OCI-LY3 (cell line): ENCODE measurements at regions not wholly inside any gene's neighbourhood (a gene's known extent, or its start where the extent isn't known, plus 50 kb on each side); places are given as distances from the start of the nearest gene placed in this dataset.

Source experiments
- H2AFZ ChIP-seq: fragments of 200-600, 300-600 bp; shearing (Covaris generic); 2 replicates; pipeline ENCODE4 v1.6.0; 2014; ENCODE audit warnings: antibody characterized with exemption, low read depth, low read length
- H3K27ac ChIP-seq: fragments of 200-600, 300-600 bp; sonication (generic); 2 replicates; pipeline ENCODE4 v1.5.1; 2014; ENCODE audit warnings: mild to moderate bottlenecking, low read length, moderate library complexity, mixed read lengths
- H3K27me3 ChIP-seq: fragments of 200-600, 300-600 bp; sonication (generic); 2 replicates; pipeline ENCODE4 v1.6.1; 2014; ENCODE audit warnings: low read depth, low read length, mixed read lengths
- H3K36me3 ChIP-seq: fragments of 200-600, 300-600 bp; sonication (generic); replicated peaks from 2 replicates; pipeline ENCODE3; 2014; ENCODE audit warnings: low read depth, low read length, mixed read lengths
- H3K4me1 ChIP-seq: fragments of 300-600, 200-600 bp; sonication (generic); 2 replicates; pipeline ENCODE4 v1.6.1; 2014; ENCODE audit warnings: low read length, mixed read lengths
- H3K4me2 ChIP-seq: fragments of 200-600, 300-600 bp; sonication (generic); 2 replicates; pipeline ENCODE4 v1.6.1; 2014; ENCODE audit warnings: low read length, mixed read lengths
- H3K4me3 ChIP-seq: fragments of 300-600, 200-600 bp; sonication (generic); 2 replicates; pipeline ENCODE4 v1.5.1; 2014; ENCODE audit warnings: antibody characterized with exemption, mild to moderate bottlenecking, low read length, moderate library complexity
- H3K79me2 ChIP-seq: fragments of 300-600, 200-600 bp; shearing (Covaris generic); 2 replicates; pipeline ENCODE4 v1.6.1; 2014; ENCODE audit warnings: mild to moderate bottlenecking, low read length, mixed read lengths
- H3K9ac ChIP-seq: fragments of 300-600, 200-600 bp; shearing (Covaris generic); 2 replicates; pipeline ENCODE4 v1.6.0; 2014; ENCODE audit warnings: mild to moderate bottlenecking, low read length, moderate library complexity
- H3K9me3 ChIP-seq: fragments of 200-600, 300-600 bp; shearing (Covaris generic); 2 replicates; pipeline ENCODE4 v1.6.1; 2014; ENCODE audit warnings: low read length, mixed read lengths; ENCODE audit not compliant: insufficient read depth
- H4K20me1 ChIP-seq: fragments of 200-600, 300-600 bp; sonication (generic); 2 replicates; pipeline ENCODE4 v1.6.1; 2016; ENCODE audit warnings: low read length, mixed read lengths; ENCODE audit not compliant: insufficient read depth
- CTCF ChIP-seq: fragments of 200-600, 300-600 bp; sonication (generic); IDR thresholded peaks from 2 replicates; pipeline ENCODE4 v1.5.1; 2014; ENCODE audit warnings: antibody characterized with exemption, low read length, low read depth
- EZH2phosphoT487 ChIP-seq: fragments of 200-600 bp; shearing (Covaris generic); IDR thresholded peaks from 2 replicates; pipeline ENCODE4 v1.6.1; 2018; ENCODE audit warnings: antibody characterized with exemption, mixed run types, low read depth

GRCh38 chr2:37837628-37838328 lies 87.3 kb upstream of the RMDN2 start:
- Histone ChIP-seq H3K27ac (no peak overlapping the region), H4K20me1 (no peaks in the 10 kb centered on the region), H2AFZ (no peak overlapping the region), H3K9ac (no peak overlapping the region), H3K9me3 (no peaks in the 10 kb centered on the region), H3K36me3 (no peaks in the 10 kb centered on the region), H3K79me2 (no peaks in the 10 kb centered on the region), H3K4me1 (peaks cover 4% of the 10 kb centered on the region; the same call in 1 of the 2 replicates), H3K4me3 (no peak overlapping the region), H3K4me2 (no peak overlapping the region), H3K27me3 (peaks cover 11% of the 10 kb centered on the region; the same call in 1 of the 2 replicates)
- no peak for TF ChIP-seq EZH2phosphoT487
- no peak for TF ChIP-seq CTCF

GRCh38 chr2:37838541-37839167 lies 86.4 kb upstream of the RMDN2 start:
- no peak overlapping the region for H2AFZ ChIP-seq
- H3K4me3 ChIP-seq: no peak overlapping the region
- no peak overlapping the region for H3K4me2 ChIP-seq
- no peaks in the 10 kb centered on the region for H3K79me2 ChIP-seq
- TF ChIP-seq CTCF (no peak), EZH2phosphoT487 (no peak)
- no peaks in the 10 kb centered on the region for H4K20me1 ChIP-seq
- H3K27me3 ChIP-seq: peaks cover 19% of the 10 kb centered on the region
- H3K4me1 ChIP-seq: peaks cover 7% of the 10 kb centered on the region
- no peaks in the 10 kb centered on the region for H3K9me3 ChIP-seq
- H3K36me3 ChIP-seq: no peaks in the 10 kb centered on the region
- no peak overlapping the region for H3K9ac ChIP-seq
- H3K27ac ChIP-seq: no peak overlapping the region

GRCh38 chr2:37839991-37840390 lies 85.1 kb upstream of the RMDN2 start:
- Histone ChIP-seq H3K4me1 (peaks cover 7% of the 10 kb centered on the region), H4K20me1 (no peaks in the 10 kb centered on the region)

More at GRCh38 chr2:37839991-37840390, 85.1 kb upstream of the RMDN2 start:
- Histone ChIP-seq H3K9ac (no peak overlapping the region), H3K27me3 (peaks cover 24% of the 10 kb centered on the region), H2AFZ (no peak overlapping the region), H3K36me3 (no peaks in the 10 kb centered on the region), H3K27ac (no peak overlapping the region), H3K9me3 (no peaks in the 10 kb centered on the region), H3K4me3 (no peak overlapping the region), H3K79me2 (no peaks in the 10 kb centered on the region), H3K4me2 (no peak overlapping the region)
- TF ChIP-seq CTCF (no peak), EZH2phosphoT487 (no peak)
